ENCODE measurements at regions not wholly inside any gene's neighbourhood (a gene's known extent, or its start where the extent isn't known, plus 50 kb on each side); places are given as distances from the start of the nearest gene placed in this dataset.

DNA sequence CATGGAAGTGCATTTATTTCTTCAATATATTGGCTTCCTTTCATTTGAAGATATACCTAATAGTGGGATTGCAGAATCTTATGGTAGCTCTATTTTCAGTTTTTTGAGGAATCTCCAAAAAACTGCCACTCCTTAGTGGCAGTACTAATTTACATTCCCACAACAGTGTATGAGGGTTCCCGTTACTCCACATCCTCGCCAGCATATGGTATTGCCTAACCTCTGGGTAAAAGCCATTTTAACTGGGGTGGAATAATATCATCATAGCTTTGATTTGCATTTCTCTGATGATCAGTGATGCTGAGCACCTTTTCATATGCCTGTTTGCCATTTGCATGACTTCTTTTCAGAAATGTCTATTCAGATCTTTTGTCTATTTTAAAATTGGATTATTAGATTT, 471.9 kb upstream of the UBE2E3 start:
- 88 to 100% methylated on average over 2 of the region's 2 CpGs for WGBS, 2 experiments (ENCODE audit: insufficient coverage in 1 of 2, insufficient read length in 1 of 2)
- no peak for DNase-seq
- no peak overlapping the region for H3K27ac Mint-ChIP-seq
- Histone ChIP-seq H3K9ac (ENCODE audit: extremely low read depth, low read length, poor library complexity, severe bottlenecking) (no peak overlapping the region), H3K27me3 (ENCODE audit: control insufficient read depth, insufficient read depth, low read length, poor library complexity, severe bottlenecking) (no peaks in the 10 kb centered on the region), H3K4me3 (ENCODE audit: low read length) (no peak overlapping the region), H3K36me3 (ENCODE audit: control insufficient read depth, insufficient read depth, low read length) (no peaks in the 10 kb centered on the region), H3K27ac (ENCODE audit: low read depth, low read length) (no peak overlapping the region), H3K9me3 (ENCODE audit: control insufficient read depth, low read length) (no peaks in the 10 kb centered on the region), H3K4me1 (ENCODE audit: control insufficient read depth, insufficient read depth, low read length) (no peaks in the 10 kb centered on the region)
- H3K36me3 Mint-ChIP-seq (ENCODE audit: low read depth) = no peaks in the 10 kb centered on the region
- H3K4me1 Mint-ChIP-seq = no peaks in the 10 kb centered on the region
- TF ChIP-seq, protein P1, sequence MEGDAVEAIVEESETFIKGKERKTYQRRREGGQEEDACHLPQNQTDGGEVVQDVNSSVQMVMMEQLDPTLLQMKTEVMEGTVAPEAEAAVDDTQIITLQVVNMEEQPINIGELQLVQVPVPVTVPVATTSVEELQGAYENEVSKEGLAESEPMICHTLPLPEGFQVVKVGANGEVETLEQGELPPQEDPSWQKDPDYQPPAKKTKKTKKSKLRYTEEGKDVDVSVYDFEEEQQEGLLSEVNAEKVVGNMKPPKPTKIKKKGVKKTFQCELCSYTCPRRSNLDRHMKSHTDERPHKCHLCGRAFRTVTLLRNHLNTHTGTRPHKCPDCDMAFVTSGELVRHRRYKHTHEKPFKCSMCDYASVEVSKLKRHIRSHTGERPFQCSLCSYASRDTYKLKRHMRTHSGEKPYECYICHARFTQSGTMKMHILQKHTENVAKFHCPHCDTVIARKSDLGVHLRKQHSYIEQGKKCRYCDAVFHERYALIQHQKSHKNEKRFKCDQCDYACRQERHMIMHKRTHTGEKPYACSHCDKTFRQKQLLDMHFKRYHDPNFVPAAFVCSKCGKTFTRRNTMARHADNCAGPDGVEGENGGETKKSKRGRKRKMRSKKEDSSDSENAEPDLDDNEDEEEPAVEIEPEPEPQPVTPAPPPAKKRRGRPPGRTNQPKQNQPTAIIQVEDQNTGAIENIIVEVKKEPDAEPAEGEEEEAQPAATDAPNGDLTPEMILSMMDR (conservative IDR thresholded peaks at IDR 0.05) = no peak
- no peak overlapping the region for H3K4me3 Mint-ChIP-seq
- H3K27me3 Mint-ChIP-seq (ENCODE audit: insufficient read depth) = no peaks in the 10 kb centered on the region
- no peaks in the 10 kb centered on the region for H3K9me3 Mint-ChIP-seq

DNA sequence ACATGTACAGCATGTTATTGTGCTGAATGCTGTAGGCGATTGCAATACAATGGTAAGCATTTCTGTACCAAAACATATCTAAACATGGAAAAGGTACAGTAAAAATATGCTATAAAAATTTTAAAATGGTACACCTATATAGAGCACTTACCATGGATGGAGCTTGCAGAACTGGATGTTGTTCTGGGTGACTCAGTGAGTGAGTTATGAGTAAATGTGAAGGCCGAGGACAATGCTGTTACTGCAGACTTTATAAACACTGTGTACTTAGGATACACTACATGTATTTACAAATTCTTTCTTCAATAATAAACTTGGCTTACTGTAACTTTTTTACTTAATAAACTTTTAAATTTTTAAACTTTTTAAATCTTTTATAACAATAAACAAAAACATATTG, 473.4 kb upstream of the UBE2E3 start:
- H3K4me3 ChIP-seq (ENCODE audit: low read length) = no peak overlapping the region
- H3K4me1 ChIP-seq (ENCODE audit: control insufficient read depth, insufficient read depth, low read length) = no peaks in the 10 kb centered on the region
- no peak overlapping the region for H3K27ac Mint-ChIP-seq
- H3K36me3 ChIP-seq (ENCODE audit: control insufficient read depth, insufficient read depth, low read length) = no peaks in the 10 kb centered on the region
- no peak overlapping the region for H3K9ac ChIP-seq (ENCODE audit: extremely low read depth, low read length, poor library complexity, severe bottlenecking)
- no peak overlapping the region for H3K27ac ChIP-seq (ENCODE audit: low read depth, low read length)
- TF ChIP-seq, protein P1 (conservative IDR thresholded peaks at IDR 0.05) = no peak
- no peaks in the 10 kb centered on the region for H3K27me3 ChIP-seq (ENCODE audit: control insufficient read depth, insufficient read depth, low read length, poor library complexity, severe bottlenecking)
- no peaks in the 10 kb centered on the region for H3K9me3 ChIP-seq (ENCODE audit: control insufficient read depth, low read length)
- DNase-seq = no peak
- H3K9me3 Mint-ChIP-seq = no peaks in the 10 kb centered on the region
- 83% methylated on average over 2 of the region's 2 CpGs; no CpG with 5 or more reads in 1 of the 2 experiments for WGBS, 2 experiments (ENCODE audit: insufficient coverage in 1 of 2, insufficient read length in 1 of 2)
- no peak overlapping the region for H3K4me3 Mint-ChIP-seq
- H3K27me3 Mint-ChIP-seq (ENCODE audit: insufficient read depth) = no peaks in the 10 kb centered on the region
- no peaks in the 10 kb centered on the region for H3K36me3 Mint-ChIP-seq (ENCODE audit: low read depth)
- no peaks in the 10 kb centered on the region for H3K4me1 Mint-ChIP-seq

DNA sequence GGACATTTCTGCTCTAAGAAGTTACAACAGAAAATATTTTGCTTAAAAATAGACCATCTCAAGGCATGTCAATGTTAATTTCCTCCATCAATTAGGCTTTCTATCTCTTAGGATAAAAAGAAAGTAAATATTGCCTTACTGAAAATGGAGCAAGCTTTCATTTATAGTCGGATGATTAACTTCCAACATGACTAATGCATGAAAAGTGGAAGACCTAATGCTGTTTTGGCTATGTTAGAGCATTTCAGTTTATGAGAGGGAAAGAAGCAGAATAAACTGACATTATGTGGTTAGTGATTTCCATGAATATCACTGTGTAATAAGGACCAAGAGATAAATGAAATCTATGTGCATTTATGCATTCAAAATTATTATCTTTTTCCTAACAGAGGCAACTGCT, 475.2 kb upstream of the UBE2E3 start:
- no peaks in the 10 kb centered on the region for H3K27me3 ChIP-seq (ENCODE audit: control insufficient read depth, insufficient read depth, low read length, poor library complexity, severe bottlenecking)
- Mint-ChIP-seq H3K4me1 (no peaks in the 10 kb centered on the region), H3K36me3 (ENCODE audit: low read depth) (no peaks in the 10 kb centered on the region), H3K27ac (no peak overlapping the region), H3K27me3 (ENCODE audit: insufficient read depth) (no peaks in the 10 kb centered on the region), H3K9me3 (no peaks in the 10 kb centered on the region), H3K4me3 (no peak overlapping the region)
- 84 to 100% methylated on average over 1 of the region's 1 CpG for WGBS, 2 experiments (ENCODE audit: insufficient coverage in 1 of 2, insufficient read length in 1 of 2)
- H3K9me3 ChIP-seq (ENCODE audit: control insufficient read depth, low read length) = no peaks in the 10 kb centered on the region
- H3K36me3 ChIP-seq (ENCODE audit: control insufficient read depth, insufficient read depth, low read length) = no peaks in the 10 kb centered on the region
- DNase-seq = no peak
- H3K27ac ChIP-seq (ENCODE audit: low read depth, low read length) = no peak overlapping the region
- no peak overlapping the region for H3K4me3 ChIP-seq (ENCODE audit: low read length)
- no peak overlapping the region for H3K9ac ChIP-seq (ENCODE audit: extremely low read depth, low read length, poor library complexity, severe bottlenecking)
- H3K4me1 ChIP-seq (ENCODE audit: control insufficient read depth, insufficient read depth, low read length) = no peaks in the 10 kb centered on the region
- TF ChIP-seq, protein P1 (conservative IDR thresholded peaks at IDR 0.05) = no peak
